Ectodermal cell (in vitro differentiated cells): ENCODE measurements at regions not wholly inside any gene's neighbourhood (a gene's known extent, or its start where the extent isn't known, plus 50 kb on each side); places are given as distances from the start of the nearest gene placed in this dataset.

Source experiments
- H3K27ac ChIP-seq: 2 replicates; pipeline ENCODE4 v1.7.0; 2013; ENCODE audit warnings: mild to moderate bottlenecking, low read depth, low read length; ENCODE audit not compliant: insufficient read depth, poor library complexity, severe bottlenecking
- H3K27me3 ChIP-seq: 2 replicates; pipeline ENCODE4 v1.7.0; 2013; ENCODE audit warnings: mild to moderate bottlenecking, low read length; ENCODE audit not compliant: insufficient read depth, control insufficient read depth, poor library complexity, severe bottlenecking
- H3K36me3 ChIP-seq: one replicate; pipeline ENCODE4 v1.7.0; 2013; ENCODE audit warnings: low read length; ENCODE audit not compliant: control insufficient read depth, insufficient read depth
- H3K4me1 ChIP-seq: one replicate; pipeline ENCODE4 v1.7.0; 2013; ENCODE audit warnings: low read length; ENCODE audit not compliant: control insufficient read depth, insufficient read depth
- H3K4me3 ChIP-seq: 2 replicates; pipeline ENCODE4 v1.7.0; 2013; ENCODE audit warnings: low read depth, low read length, control low read depth; ENCODE audit not compliant: insufficient read depth
- H3K9me3 ChIP-seq: 2 replicates; pipeline ENCODE4 v1.7.0; 2013; ENCODE audit warnings: mild to moderate bottlenecking, low read length, moderate library complexity; ENCODE audit not compliant: control insufficient read depth
- WGBS, 2 experiments: methylation state at CpG; one replicate each; pipeline ENCODE4 v1.1.7; 2013; ENCODE audit warnings: missing lambda C conversion rate in 2 of 2; 5-methylcytosine and 5-hydroxymethylcytosine counted together

DNA sequence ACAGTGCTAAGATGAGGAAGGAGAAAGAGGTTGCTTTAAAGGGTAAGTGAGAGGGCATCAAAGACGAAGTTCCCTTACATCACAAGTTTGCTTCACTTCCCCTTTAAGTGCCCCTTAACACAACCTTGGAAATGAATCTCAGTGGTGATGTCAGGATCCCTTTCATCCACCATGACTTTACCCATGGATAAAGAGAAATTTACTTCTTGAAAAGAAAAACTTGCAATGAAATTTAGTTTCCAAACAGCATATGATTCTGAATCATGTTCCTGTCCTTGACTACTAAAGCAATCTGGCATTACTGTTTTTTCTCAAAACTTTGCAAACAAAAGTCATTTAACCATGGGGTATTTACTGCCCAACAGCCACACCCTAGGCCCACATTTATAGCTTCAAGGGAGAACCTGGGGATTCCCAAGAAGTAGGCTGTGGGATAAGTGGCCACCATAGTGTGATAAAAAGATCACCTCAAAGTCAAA is 135.9 kb downstream of the ITGB8 start:
- Histone ChIP-seq H3K9me3 (no peaks in the 10 kb centered on the region), H3K27ac (no peak overlapping the region), H3K4me1 (no peaks in the 10 kb centered on the region), H3K4me3 (no peak overlapping the region), H3K27me3 (no peaks in the 10 kb centered on the region), H3K36me3 (no peaks in the 10 kb centered on the region)
- 40 to 100% methylated on average over 1 of the region's 1 CpG for WGBS, 2 experiments

DNA sequence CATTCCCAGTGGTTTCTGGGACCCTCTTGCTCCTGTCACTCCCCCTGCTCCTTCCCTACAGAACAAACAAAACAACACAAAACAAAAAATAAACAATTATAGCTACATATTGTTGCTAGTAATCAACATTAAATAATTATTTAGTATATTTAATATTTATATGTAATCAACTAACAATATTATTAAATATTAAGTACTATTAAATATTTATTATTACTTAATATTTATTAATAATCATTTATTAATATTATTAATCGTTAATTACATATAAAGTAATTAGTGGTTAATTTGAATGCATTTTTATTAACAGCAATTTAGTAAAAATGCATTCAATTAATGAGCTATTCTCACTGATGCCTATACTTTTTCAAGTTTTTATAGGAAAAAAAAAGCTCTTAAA is 139.4 kb downstream of the ITGB8 start:
- Histone ChIP-seq H3K4me3 (no peak overlapping the region), H3K27ac (no peak overlapping the region), H3K36me3 (no peaks in the 10 kb centered on the region), H3K4me1 (no peaks in the 10 kb centered on the region), H3K27me3 (no peaks in the 10 kb centered on the region), H3K9me3 (no peaks in the 10 kb centered on the region)
- no CpG with 5 or more reads among the region's 1 CpG for WGBS, 2 experiments

GRCh38 chr7:20470726-20471125 is 140.0 kb downstream of the ITGB8 start:
- Histone ChIP-seq H3K4me1 (no peaks in the 10 kb centered on the region), H3K27ac (no peak overlapping the region), H3K9me3 (no peaks in the 10 kb centered on the region), H3K27me3 (no peaks in the 10 kb centered on the region), H3K36me3 (no peaks in the 10 kb centered on the region), H3K4me3 (no peak overlapping the region)
- 92 to 100% methylated on average over 1 of the region's 1 CpG for WGBS, 2 experiments

DNA sequence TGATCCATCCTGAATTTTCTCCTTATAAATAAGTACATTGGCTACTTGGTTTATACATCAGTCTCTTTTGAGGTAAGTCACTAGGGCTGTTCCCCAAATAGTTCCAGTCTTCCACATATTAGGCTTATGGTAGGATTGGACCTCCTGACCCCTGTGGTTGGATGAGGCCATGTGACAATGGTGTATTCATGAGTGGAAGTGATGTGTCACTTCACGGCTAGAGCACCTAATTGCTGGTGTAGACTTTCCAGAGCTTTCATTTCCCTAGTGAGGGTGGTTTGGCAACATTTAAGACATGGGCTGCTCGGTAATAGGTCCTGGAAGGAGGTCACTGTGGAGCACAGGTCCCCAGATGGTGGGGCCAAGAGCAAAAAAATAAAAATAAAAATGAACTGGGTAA is 141.2 kb upstream of the ABCB5 start:
- Histone ChIP-seq H3K4me3 (no peak overlapping the region), H3K4me1 (no peaks in the 10 kb centered on the region), H3K36me3 (no peaks in the 10 kb centered on the region), H3K27ac (no peak overlapping the region), H3K27me3 (no peaks in the 10 kb centered on the region), H3K9me3 (no peaks in the 10 kb centered on the region)
- 46 to 50% methylated on average over 2 of the region's 2 CpGs for WGBS, 2 experiments

DNA sequence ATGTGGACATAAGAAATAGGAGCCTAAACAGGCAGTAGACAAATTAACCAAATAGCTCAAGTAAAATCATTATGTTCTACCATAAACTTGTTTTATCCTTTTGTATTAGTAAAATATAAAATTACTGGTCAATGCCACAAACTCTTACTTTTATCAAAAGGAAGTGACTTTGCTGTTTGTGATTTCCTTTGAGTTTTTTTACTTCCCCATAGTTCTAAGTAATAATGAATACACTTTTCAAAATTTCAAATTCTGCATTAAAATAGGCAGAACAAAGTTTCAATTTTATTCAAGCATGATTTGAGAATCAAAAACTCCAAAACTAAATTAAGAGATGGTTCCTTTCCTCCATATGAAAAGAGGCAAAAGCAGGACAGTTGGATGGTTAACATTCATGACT is 139.7 kb upstream of the ABCB5 start:
- Histone ChIP-seq H3K9me3 (no peaks in the 10 kb centered on the region), H3K4me1 (no peaks in the 10 kb centered on the region), H3K27ac (no peak overlapping the region), H3K4me3 (no peak overlapping the region), H3K27me3 (no peaks in the 10 kb centered on the region), H3K36me3 (no peaks in the 10 kb centered on the region)

GRCh38 chr7:20477067-20477466 is 138.4 kb upstream of the ABCB5 start:
- 100% methylated on average over 1 of the region's 1 CpG for WGBS, 2 experiments
- Histone ChIP-seq H3K4me1 (no peaks in the 10 kb centered on the region), H3K36me3 (no peaks in the 10 kb centered on the region), H3K27me3 (no peaks in the 10 kb centered on the region), H3K4me3 (no peak overlapping the region), H3K9me3 (no peaks in the 10 kb centered on the region), H3K27ac (no peak overlapping the region)

GRCh38 chr7:20479706-20480105 is 135.8 kb upstream of the ABCB5 start:
- H3K4me1 ChIP-seq, result no peaks in the 10 kb centered on the region
- no peaks in the 10 kb centered on the region for H3K36me3 ChIP-seq
- no peak overlapping the region for H3K27ac ChIP-seq

DNA sequence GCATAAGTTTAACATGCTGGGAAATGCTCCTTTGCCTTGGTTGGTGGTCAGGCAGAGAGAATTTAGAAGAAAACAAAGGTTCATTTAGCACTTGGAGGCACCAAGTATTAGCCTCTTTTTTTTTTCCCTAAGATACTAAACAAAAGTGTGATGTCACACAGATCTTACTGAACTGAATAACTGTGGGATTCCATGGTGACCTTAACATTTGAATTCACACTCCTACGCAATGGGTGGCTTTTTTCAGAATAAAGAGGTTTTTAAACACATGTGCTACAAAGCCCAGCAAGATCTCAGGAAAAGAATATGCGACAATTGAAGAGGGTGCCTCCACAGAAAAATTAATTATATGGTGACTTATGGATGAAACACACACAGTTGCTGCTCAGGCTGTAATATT is 133.4 kb upstream of the ABCB5 start:
- Histone ChIP-seq H3K4me1 (no peaks in the 10 kb centered on the region), H3K36me3 (no peaks in the 10 kb centered on the region), H3K27ac (peak overlapping the region; percentile 29), H3K9me3 (no peaks in the 10 kb centered on the region), H3K27me3 (no peaks in the 10 kb centered on the region), H3K4me3 (no peak overlapping the region)
- WGBS, 2 experiments, result 66 to 82% methylated on average over 2 of the region's 2 CpGs

More at GRCh38 chr7:20479706-20480105, 135.8 kb upstream of the ABCB5 start:
- no peaks in the 10 kb centered on the region for H3K27me3 ChIP-seq
- no peak overlapping the region for H3K4me3 ChIP-seq
- H3K9me3 ChIP-seq, result no peaks in the 10 kb centered on the region

DNA sequence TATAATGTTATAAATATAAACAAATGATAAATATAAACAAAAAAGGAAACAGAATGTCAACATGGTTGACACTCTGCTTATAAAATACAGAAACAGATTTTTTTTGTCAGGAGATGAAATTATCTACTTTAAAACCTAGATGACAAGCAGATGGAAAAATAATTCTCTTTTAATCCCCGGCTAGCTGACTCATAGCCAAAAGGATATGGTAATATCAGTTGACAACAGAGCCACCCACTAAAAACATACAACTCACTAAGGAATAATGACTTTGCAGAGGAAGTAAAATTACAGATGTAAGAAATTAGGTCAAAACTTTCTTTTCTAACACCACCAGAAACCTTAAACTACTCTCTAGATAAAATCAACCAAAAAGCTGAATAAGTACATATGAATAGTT is 131.1 kb upstream of the ABCB5 start:
- Histone ChIP-seq H3K4me3 (no peak overlapping the region), H3K9me3 (peaks cover 2% of the 10 kb centered on the region), H3K4me1 (no peaks in the 10 kb centered on the region), H3K36me3 (no peaks in the 10 kb centered on the region), H3K27ac (no peak overlapping the region), H3K27me3 (no peaks in the 10 kb centered on the region)
- 100% methylated on average over 1 of the region's 1 CpG; no CpG with 5 or more reads in 1 of the 2 experiments for WGBS, 2 experiments

DNA sequence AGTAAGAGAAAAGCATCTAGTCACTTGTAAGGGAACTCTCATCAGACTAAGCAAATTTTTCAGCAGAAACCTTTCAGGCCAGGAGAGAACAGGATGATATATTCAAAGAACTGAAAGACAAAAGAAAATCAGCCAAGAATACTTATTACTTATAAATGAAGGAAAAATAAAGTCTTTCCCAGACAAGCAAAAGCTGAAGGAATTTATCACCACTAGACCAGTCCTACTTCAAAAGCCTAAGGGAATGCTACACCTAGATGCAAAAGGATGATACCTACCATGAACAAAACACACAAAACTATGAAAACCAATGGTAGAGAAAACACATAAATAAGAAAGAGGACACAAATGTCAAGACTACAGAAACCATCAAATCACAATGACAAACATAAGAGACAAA is 126.6 kb upstream of the ABCB5 start:
- Histone ChIP-seq H3K27ac (no peak overlapping the region), H3K4me3 (no peak overlapping the region), H3K4me1 (no peaks in the 10 kb centered on the region), H3K27me3 (no peaks in the 10 kb centered on the region), H3K9me3 (peaks cover 2% of the 10 kb centered on the region), H3K36me3 (no peaks in the 10 kb centered on the region)

DNA sequence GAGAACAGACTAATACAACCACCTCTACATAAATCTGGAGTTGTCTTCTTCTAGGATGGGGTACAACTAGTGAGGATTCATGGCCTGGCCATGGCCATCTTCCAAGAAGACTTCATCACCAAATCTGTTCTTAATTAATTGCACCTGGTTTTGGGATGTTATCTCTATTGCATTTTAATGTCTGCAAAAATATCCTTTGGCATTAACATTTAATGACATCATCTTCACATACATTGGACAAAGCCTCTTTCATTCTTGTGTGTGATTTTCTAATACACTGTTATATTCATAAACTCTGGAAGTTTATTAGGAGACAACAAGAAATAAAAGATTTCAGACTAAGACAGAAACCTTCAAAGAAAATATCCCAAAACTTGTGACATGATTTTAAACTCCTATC is 124.2 kb upstream of the ABCB5 start:
- Histone ChIP-seq H3K4me3 (no peak overlapping the region), H3K4me1 (no peaks in the 10 kb centered on the region), H3K36me3 (no peaks in the 10 kb centered on the region), H3K27me3 (no peaks in the 10 kb centered on the region), H3K9me3 (peaks cover 2% of the 10 kb centered on the region), H3K27ac (no peak overlapping the region)
